RCC 7860 (cell line): ENCODE measurements at regions not wholly inside any gene's neighbourhood (a gene's known extent, or its start where the extent isn't known, plus 50 kb on each side); places are given as distances from the start of the nearest gene placed in this dataset.
"Not testable (repeated sequence)": the region's sequence is repeated elsewhere in the genome, so short reads cannot be mapped to it uniquely, and the experiment has no call there.

ENCODE experiments used
- DNase-seq: peaks from one replicate; pipeline ENCODE4 v3.0.0-alpha.2; 2015; ENCODE audit warnings: low spot score
- FAIRE-seq: peaks from 2 replicates; lab custom pipeline; 2012; peaks lifted over from hg19 to GRCh38; lab: Jason Lieb, UNC

- FAIRE-seq (peak; percentile 68), DNase-seq (peak; percentile 42)
Measured at GRCh38 chr3:86563400-86563970, 427.5 kb downstream of the VGLL3 start.

DNA sequence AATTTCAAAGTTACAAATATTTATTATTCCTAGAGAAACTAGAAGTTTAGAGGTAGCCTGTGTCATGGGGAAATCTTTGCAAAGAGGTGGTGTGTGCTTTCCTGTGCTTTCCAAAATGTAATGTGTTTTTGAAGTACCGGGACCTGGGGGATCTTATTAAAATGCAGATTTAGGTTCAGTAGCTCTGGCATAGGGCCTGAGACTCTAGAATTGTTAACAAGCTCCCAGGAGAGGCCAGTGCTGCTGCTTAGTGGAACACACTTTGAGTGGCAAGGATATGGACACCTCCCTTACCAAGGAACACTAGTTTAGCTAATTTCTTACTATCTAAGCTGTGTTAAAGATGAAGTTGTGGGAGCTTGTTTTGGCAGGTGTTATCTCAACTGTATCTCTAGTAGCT, 428.9 kb downstream of the VGLL3 start:
- no peak for FAIRE-seq
- no peak for DNase-seq

GRCh38 chr3:86561215-86561614, 429.7 kb downstream of the VGLL3 start:
- DNase-seq, result no peak
- FAIRE-seq, result no peak

GRCh38 chr3:86554383-86554782, 436.6 kb downstream of the VGLL3 start:
- DNase-seq (no peak), FAIRE-seq (no peak)

GRCh38 chr3:86547692-86548091, 443.3 kb downstream of the VGLL3 start:
- DNase-seq (no peak), FAIRE-seq (no peak)

- no peak for FAIRE-seq
- no peak for DNase-seq
Measured at GRCh38 chr3:86537171-86537570, 453.8 kb downstream of the VGLL3 start.

DNA sequence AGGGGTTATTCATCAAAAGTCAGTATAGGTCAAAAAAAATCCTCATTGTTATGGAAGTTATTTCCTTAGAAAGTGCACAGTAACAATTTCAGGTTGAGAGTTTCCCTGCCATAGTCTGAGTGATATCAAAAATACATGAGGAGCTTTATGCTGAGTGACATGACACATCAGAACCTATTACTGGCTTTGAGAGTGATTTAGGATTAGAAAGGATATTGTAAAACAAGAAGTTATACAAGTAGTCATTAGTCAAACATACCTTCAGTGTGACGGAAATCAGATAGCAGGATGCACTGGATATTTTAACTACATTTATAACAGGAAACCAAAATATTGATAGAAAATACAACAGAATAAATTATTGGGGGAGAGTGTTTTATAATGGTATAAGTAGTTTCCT, 471.1 kb downstream of the VGLL3 start:
- FAIRE-seq (no peak), DNase-seq (no peak)

DNA sequence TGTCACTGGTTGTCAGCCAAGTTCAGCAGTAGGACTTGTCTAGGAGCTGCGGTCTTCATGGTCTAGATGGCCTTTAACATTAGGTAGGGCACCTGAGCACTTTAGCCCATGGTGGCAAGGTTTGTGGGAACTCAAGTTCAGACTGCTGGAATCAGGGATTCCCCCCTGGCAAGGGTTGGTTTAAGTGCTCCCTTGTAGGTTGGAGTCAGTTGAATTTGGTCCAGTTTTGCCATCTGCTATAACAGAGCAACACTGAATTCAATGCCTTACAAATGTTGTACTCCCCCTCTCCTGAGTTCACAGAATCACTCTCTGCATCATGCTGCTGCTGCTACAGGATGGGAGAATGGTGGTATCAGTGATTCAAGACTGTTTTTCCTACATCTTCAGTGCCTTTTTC, 509.3 kb downstream of the VGLL3 start:
- FAIRE-seq, result no peak
- no peak for DNase-seq

- no peak for DNase-seq
- no peak for FAIRE-seq
Measured at GRCh38 chr3:86481031-86481430, 509.9 kb downstream of the VGLL3 start.

DNA sequence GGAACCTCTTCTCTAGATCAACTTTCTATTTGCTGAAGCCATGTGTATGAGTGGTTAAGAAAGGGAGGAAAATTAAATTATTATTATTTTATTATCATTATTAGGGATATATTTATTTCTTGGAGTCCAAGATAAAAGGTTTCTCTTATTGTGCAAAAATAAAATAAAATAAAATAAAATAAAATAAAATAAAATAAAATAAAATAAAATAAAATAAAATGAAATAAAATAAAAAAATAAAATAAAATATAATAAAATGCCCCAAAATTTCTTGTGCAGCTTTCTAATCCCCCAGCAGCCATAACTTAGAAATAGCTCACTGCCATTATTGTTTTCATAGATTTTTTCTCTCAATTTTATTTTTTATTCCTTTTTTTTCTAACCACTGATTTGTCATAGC, 526.8 kb downstream of the VGLL3 start:
- FAIRE-seq (no peak), DNase-seq (no peak)

DNA sequence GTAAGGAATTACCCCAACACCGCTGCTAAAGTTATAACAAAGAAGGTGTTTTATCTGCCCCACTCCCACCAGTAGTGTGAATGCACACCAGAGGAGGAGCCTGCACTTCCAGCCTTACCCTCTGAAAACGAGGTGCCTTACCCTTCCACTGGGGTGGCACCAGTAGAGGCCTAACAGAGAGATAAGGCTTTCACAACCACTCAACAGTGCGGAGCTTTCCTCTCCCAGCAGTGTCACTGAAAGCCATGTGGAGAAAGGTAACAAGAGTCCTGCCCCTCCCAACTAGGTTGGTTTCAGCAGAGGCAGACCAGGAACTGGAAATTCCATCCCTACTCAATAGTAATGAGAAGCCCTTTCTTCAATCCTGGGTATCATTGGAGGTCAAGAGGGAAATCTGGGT, 539.2 kb downstream of the VGLL3 start:
- FAIRE-seq, result no peak

DNA sequence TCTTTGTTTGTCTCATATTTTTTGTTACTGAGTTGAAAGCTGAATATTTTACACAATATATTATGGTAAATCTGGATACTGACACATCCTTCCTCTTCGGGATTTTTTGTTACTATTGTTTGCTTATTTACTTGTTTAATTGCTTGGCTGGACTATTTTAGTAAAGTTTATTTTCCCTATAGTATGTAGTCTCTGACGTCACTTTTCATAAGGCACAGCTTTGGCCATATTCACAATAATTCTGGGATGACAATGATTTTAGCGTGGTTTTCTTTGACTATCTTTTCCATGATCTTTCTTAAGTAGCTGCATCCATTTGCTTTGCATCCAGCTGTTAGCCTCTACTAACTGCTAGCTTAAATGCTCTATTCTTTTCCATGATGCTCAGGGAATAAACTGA, 552.4 kb downstream of the VGLL3 start:
- DNase-seq (no peak), FAIRE-seq (no peak)

More for the DNA sequence above, 539.2 kb downstream of the VGLL3 start:
- no peak for DNase-seq

DNA sequence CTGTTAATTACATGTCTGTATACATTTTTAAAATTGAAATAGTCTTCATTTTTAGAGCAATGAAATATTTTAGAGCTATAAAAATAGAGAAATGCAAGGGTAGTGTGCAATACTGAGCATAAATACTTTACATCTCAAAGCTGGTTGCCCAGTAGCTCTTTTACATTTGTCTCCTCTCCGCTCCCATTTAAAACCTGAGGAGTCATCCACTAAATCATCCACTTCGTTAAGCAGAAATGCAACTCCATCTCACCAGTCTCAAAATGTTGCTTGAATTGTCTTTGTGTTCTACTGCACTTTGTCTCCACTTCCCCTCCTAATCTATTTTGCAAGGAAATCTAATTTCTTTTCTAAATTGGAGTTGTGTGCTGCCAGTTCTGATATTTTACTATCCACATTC, 563.6 kb downstream of the VGLL3 start:
- no peak for DNase-seq
- no peak for FAIRE-seq

DNA sequence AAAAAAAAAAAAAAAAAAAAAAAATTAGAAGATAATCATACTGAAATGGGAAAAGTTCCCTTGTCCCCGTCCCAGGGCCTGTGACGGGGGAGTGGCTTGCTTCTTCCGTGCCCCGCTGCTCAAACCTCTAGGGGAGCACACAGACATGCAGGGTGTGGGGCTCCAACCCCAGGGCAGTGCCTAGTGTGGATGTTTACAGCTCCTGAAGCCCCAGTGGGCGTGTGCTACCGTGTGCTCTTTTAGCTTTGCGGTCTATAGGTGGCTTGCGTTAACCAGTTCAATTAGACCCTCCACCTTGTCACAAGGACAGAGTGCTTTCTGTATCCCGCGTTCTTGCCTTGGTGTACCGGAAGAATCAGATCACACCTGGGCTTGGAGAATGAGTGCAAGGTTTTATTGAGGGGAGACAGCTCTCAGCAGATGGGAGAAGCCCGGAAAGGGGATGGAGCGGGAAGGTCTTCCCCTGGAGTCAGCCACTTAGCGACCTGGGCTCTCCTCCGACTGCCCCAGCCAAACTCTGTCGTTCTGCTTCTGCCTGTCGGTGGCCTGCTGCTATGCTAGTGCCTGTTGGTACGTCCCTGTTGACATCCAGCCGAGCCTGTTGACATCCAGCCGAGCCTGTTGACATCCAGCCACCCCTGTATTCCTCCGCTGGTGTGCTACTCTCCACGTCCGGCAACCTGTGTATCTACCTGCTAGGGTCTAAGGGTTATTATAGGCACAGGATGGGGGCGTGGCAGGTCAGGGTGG, 569.8 kb downstream of the VGLL3 start:
- DNase-seq (no peak), FAIRE-seq (no peak)

DNA sequence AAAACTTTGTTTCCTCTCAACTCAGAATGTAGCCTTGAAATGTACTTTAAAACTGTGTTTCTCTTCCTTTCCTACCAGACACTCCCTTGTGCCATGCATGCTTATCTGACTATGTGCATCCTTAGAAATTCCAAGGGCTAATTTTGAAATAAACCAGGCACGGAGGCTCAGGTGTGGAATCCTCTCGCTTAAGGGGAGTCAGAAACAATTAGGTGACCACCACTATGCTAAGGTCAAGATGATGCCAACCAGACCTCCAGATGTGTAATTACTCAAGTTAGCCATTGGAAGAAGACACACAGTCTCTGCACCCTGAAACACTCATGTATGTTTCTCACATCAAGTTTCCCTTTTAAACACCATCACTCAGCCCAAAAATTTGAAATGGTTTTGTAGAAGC, 572.1 kb downstream of the VGLL3 start:
- FAIRE-seq, result no peak

GRCh38 chr3:86416334-86416733, 574.6 kb downstream of the VGLL3 start:
- DNase-seq (peak; percentile 5), FAIRE-seq (no peak)

More for the DNA sequence above, 572.1 kb downstream of the VGLL3 start:
- DNase-seq, result no peak

- DNase-seq (no peak), FAIRE-seq (no peak)
Measured at GRCh38 chr3:86413645-86414044, 577.3 kb downstream of the VGLL3 start.

DNA sequence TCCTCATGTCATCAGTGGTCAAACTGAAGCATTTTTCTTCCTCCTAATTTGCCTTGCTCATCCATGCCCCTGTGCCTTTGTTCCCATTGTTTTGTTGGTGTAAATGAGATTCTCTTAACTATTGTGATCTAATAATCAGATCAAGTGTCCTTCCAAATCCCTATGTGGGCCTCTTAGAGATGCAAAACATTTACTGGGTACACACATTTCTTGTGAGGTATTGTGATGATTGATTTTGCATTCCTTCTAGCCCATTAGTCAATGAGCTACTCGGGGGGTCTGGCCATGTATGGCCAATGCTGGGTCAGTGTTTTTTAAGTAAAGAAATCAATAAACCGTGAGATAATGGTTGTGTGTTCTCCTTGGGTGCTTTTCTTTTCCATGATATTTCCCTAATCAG, 580.4 kb downstream of the VGLL3 start:
- DNase-seq, result no peak
- FAIRE-seq, result no peak

DNA sequence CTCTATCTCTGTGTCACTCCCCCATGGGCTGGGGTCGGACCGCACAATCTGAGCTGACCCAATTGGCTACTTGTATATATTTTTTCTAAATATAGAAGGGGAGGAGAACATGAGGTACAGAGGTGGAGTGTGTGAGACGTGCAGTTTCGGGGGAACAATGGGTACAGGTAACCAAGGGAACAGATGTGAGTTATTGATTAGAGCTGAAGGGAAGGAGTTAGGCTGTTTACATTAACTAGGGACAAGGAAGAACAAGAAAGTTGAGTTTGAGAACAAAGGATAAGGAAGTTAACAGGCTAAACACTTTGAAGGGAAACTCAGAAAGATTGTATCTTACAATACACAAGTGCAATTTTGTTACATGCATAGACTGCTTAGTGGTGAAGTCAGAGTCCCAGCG, 601.2 kb downstream of the VGLL3 start:
- DNase-seq, FAIRE-seq: not testable (repeated sequence)

DNA sequence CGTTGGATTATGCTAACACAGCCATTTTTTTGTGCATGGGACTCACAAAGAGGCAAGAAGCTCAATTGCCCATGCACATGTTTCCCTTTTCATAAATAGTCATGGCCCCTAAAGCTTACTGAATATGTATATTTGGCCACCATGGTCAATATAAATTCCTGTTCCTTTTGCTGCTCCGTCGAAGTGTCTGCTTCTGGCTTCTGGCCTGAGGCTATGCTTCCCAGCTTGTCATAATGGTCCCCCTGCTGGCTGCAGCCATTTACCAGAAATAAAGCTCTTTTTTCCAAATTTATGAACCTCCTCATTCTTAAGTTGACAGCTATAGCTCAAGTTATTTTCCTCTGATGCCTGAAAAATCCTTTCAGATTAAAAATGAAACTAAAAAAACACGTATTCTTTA, 602.1 kb downstream of the VGLL3 start:
- FAIRE-seq, result no peak

GRCh38 chr3:86382556-86382955, 608.4 kb downstream of the VGLL3 start:
- no peak for DNase-seq
- no peak for FAIRE-seq

More for the DNA sequence above, 602.1 kb downstream of the VGLL3 start:
- DNase-seq, result no peak

DNA sequence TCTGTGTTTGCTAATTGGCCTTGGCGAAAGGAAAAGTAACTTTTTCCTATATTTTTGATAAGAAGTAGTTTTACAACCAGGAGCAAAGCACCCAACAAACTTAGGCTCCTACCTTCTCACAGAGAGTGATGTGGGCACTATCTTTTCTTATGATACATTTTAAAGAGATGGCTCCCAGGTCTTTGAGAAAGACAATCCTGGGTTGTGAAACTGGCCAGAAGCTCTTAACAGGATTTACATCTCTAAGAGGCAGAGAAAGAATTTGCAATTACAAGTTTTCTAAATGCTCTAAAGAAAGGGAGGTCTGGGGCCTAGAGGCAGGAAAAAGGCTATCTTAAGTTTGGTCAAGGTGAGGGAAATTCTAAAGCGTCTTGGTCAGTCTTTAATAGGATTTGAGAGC, 609.7 kb downstream of the VGLL3 start:
- no peak for FAIRE-seq
- DNase-seq, result no peak

DNA sequence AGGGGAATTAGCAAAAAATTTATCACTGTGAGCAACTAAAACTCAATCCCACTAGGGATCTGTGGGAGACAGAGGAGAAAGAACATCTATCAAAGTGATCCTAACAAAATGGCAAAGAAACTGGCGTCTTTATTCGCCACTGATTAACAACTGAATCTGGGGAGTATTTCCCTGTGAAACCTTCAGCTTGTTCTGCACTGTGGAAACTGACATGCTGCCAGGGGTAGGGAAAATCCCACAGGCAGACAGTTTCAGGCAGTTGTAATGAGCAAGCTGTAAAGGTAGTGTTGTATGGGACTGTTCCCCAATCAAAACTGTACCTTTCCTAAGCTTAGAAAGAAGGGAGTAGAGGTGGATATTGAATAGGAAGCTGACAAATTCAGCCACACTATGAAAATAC, 611.7 kb downstream of the VGLL3 start:
- no peak for DNase-seq
- FAIRE-seq, result no peak
